Fibroblast of lung (primary cell): ENCODE measurements at regions not wholly inside any gene's neighbourhood (a gene's known extent, or its start where the extent isn't known, plus 50 kb on each side); places are given as distances from the start of the nearest gene placed in this dataset.

Experiments
- DNase-seq, 2 donors: peaks; one replicate each; pipeline versions ENCODE4 v3.0.0 to v3.0.0-alpha.2; 2010; ENCODE audit warnings: low read depth in 2 of 2
- H2AFZ ChIP-seq: 2 replicates; pipeline ENCODE4 v1.5.1; 2012; ENCODE audit warnings: low read length, control low read depth, inconsistent platforms
- H3K27ac ChIP-seq: 2 replicates; pipeline ENCODE4 v1.5.1; 2011; ENCODE audit warnings: low read length, control low read depth; ENCODE audit not compliant: insufficient read depth
- H3K27me3 ChIP-seq: 2 replicates; pipeline ENCODE4 v1.5.1; 2011; ENCODE audit warnings: mild to moderate bottlenecking, low read length; ENCODE audit not compliant: control insufficient read depth, insufficient read depth
- H3K36me3 ChIP-seq: 2 replicates; pipeline ENCODE4 v1.5.1; 2011; ENCODE audit warnings: low read length; ENCODE audit not compliant: control insufficient read depth, insufficient read depth
- H3K4me1 ChIP-seq: 2 replicates; pipeline ENCODE4 v1.5.1; 2011; ENCODE audit warnings: low read length; ENCODE audit not compliant: control insufficient read depth, insufficient read depth; ENCODE audit errors: extremely low read depth
- H3K4me2 ChIP-seq: 2 replicates; pipeline ENCODE4 v1.5.1; 2011; ENCODE audit warnings: low read length, control low read depth; ENCODE audit not compliant: insufficient read depth; ENCODE audit errors: extremely low read depth
- H3K4me3 ChIP-seq, 4 experiments: fragments of 200-600 bp in 1 of 4; sonication (generic) in 1 of 4; replicated peaks in 1 of 4; 2 replicates each; pipeline ENCODE4 v1.5.1; 2011 to 2016; ENCODE audit warnings: low read length in 4 of 4, low read depth in 3 of 4, mild to moderate bottlenecking in 3 of 4, control low read depth in 2 of 4, inconsistent platforms in 1 of 4, mixed read lengths in 1 of 4; ENCODE audit not compliant: insufficient read depth in 1 of 4; ENCODE audit errors: control extremely low read depth in 1 of 4
- H3K79me2 ChIP-seq: 2 replicates; pipeline ENCODE4 v1.5.1; 2012; ENCODE audit warnings: mild to moderate bottlenecking, low read length, inconsistent platforms; ENCODE audit not compliant: control insufficient read depth, insufficient read depth
- H3K9ac ChIP-seq: 2 replicates; pipeline ENCODE4 v1.5.1; 2011; ENCODE audit warnings: mild to moderate bottlenecking, low read length, control low read depth; ENCODE audit not compliant: insufficient read depth
- H3K9me3 ChIP-seq: 2 replicates; pipeline ENCODE4 v1.5.1; 2012; ENCODE audit warnings: low read depth, low read length; ENCODE audit not compliant: control insufficient read depth, insufficient read depth
- H4K20me1 ChIP-seq: 2 replicates; pipeline ENCODE4 v1.5.1; 2011; ENCODE audit warnings: low read length; ENCODE audit not compliant: control insufficient read depth, insufficient read depth; ENCODE audit errors: extremely low read depth
- EZH2 ChIP-seq: IDR thresholded peaks from 2 replicates; pipeline ENCODE4 v1.5.1; 2012; ENCODE audit warnings: low read length, control low read depth, mild to moderate bottlenecking; ENCODE audit errors: missing control alignments
- TF ChIP-seq, protein P1 (sequence below), 2 donors: IDR thresholded peaks in 1 of 2; conservative IDR thresholded peaks in 1 of 2; 1 replicate in 1 of 2; 2 replicates in 1 of 2; pipeline ENCODE4 v1.5.1; 2011 to 2012; ENCODE audit warnings: low read length in 2 of 2, control low read depth in 1 of 2, inconsistent platforms in 1 of 2, low read depth in 1 of 2, mild to moderate bottlenecking in 1 of 2

GRCh38 chr3:104349836-104350235, 1016.9 kb upstream of the ALCAM start:
- Histone ChIP-seq H4K20me1 (no peaks in the 10 kb centered on the region), H3K36me3 (no peaks in the 10 kb centered on the region), H3K79me2 (no peaks in the 10 kb centered on the region), H3K27me3 (no peaks in the 10 kb centered on the region), H2AFZ (no peak overlapping the region), H3K4me1 (no peaks in the 10 kb centered on the region), H3K4me3 (no peak overlapping the region), H3K27ac (no peak overlapping the region), H3K4me2 (no peak overlapping the region), H3K9me3 (no peaks in the 10 kb centered on the region), H3K9ac (no peak overlapping the region)
- peak in 1 of 2 donors; percentile 15 for DNase-seq
- TF ChIP-seq, protein P1, sequence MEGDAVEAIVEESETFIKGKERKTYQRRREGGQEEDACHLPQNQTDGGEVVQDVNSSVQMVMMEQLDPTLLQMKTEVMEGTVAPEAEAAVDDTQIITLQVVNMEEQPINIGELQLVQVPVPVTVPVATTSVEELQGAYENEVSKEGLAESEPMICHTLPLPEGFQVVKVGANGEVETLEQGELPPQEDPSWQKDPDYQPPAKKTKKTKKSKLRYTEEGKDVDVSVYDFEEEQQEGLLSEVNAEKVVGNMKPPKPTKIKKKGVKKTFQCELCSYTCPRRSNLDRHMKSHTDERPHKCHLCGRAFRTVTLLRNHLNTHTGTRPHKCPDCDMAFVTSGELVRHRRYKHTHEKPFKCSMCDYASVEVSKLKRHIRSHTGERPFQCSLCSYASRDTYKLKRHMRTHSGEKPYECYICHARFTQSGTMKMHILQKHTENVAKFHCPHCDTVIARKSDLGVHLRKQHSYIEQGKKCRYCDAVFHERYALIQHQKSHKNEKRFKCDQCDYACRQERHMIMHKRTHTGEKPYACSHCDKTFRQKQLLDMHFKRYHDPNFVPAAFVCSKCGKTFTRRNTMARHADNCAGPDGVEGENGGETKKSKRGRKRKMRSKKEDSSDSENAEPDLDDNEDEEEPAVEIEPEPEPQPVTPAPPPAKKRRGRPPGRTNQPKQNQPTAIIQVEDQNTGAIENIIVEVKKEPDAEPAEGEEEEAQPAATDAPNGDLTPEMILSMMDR (conservative IDR thresholded peaks at IDR 0.05 in 1 of 2, IDR thresholded peaks at IDR 0.05 in 1 of 2; ENCODE audit: low read depth in 1 of 2, low read length in 2 of 2) = no peak
- no peak for TF ChIP-seq EZH2

DNA sequence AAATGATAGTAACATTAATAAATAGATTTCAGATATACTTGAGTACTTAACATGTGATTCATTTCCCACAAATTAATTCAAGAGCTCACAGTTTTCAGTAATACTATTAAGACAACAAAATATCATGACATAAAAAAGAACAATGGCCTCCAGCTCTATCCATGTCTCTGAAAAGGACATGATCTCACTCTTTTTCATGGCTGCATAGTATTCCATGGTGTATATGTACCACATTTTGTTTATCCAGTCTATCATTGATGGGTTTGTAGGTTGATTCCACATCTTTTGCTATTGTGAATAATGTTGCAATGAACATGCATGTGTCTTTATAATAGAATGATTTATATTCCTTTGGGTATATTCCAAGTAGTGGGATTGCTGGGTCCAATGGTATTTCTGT, 1012.8 kb upstream of the ALCAM start:
- no peaks in the 10 kb centered on the region for H3K4me1 ChIP-seq
- no peaks in the 10 kb centered on the region for H3K79me2 ChIP-seq
- no peak overlapping the region for H3K4me3 ChIP-seq
- TF ChIP-seq, protein P1 (conservative IDR thresholded peaks at IDR 0.05 in 1 of 2, IDR thresholded peaks at IDR 0.05 in 1 of 2; ENCODE audit: low read depth in 1 of 2, low read length in 2 of 2) = no peak
- no peak for TF ChIP-seq EZH2
- H3K4me2 ChIP-seq = no peak overlapping the region
- H2AFZ ChIP-seq = no peak overlapping the region
- H3K9me3 ChIP-seq = no peaks in the 10 kb centered on the region
- no peak for DNase-seq
- H3K9ac ChIP-seq = no peak overlapping the region
- no peaks in the 10 kb centered on the region for H3K36me3 ChIP-seq
- H3K27me3 ChIP-seq = no peaks in the 10 kb centered on the region
- no peak overlapping the region for H3K27ac ChIP-seq
- no peaks in the 10 kb centered on the region for H4K20me1 ChIP-seq

DNA sequence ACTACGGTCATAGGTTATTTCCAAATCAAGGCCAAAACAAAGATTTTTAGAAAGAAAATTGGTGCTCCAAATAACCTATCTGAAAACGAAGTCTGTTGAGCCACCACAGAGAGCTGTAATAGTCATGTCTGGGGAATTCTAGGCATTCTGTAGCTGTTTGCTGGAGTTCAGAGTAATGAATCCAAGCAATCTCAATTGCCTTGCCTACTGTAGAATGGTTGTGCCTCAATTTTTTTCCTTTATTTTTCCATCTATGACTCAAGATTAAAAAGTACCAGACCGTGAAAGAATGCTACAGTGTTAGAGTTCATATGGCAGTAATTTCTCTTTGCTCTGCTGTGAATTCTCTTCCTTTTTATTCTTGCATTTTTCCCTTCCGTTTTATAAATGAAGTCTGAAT, 1007.2 kb upstream of the ALCAM start:
- H4K20me1 ChIP-seq = no peaks in the 10 kb centered on the region
- no peaks in the 10 kb centered on the region for H3K9me3 ChIP-seq
- DNase-seq = peak; percentile 61 to 97
- H3K4me1 ChIP-seq = no peaks in the 10 kb centered on the region
- no peak overlapping the region for H3K4me2 ChIP-seq
- no peaks in the 10 kb centered on the region for H3K36me3 ChIP-seq
- no peak overlapping the region for H2AFZ ChIP-seq
- no peak overlapping the region for H3K27ac ChIP-seq
- no peaks in the 10 kb centered on the region for H3K27me3 ChIP-seq
- H3K79me2 ChIP-seq = no peaks in the 10 kb centered on the region
- TF ChIP-seq EZH2 = no peak
- TF ChIP-seq, protein P1 (conservative IDR thresholded peaks at IDR 0.05 in 1 of 2, IDR thresholded peaks at IDR 0.05 in 1 of 2; ENCODE audit: low read depth in 1 of 2, low read length in 2 of 2) = no peak
- H3K4me3 ChIP-seq = no peak overlapping the region
- no peak overlapping the region for H3K9ac ChIP-seq
